HL-60/S4 treated with phorbol 12-myristate 13-acetate at 8.2 ng/mL for 4 days and 3 days (cell line): ENCODE measurements at regions not wholly inside any gene's neighbourhood (a gene's known extent, or its start where the extent isn't known, plus 50 kb on each side); places are given as distances from the start of the nearest gene placed in this dataset.
"Not testable (repeated sequence)": the region's sequence is repeated elsewhere in the genome, so short reads cannot be mapped to it uniquely, and the experiment has no call there.

Experiments
- in situ Hi-C: fragments of 300-500 bp; cut with MboI; formaldehyde crosslinking; loops from 2 replicates; pipeline ENCODE4 v1.15.0; 2022; ENCODE audit warnings: low sequenced_read_pairs

DNA sequence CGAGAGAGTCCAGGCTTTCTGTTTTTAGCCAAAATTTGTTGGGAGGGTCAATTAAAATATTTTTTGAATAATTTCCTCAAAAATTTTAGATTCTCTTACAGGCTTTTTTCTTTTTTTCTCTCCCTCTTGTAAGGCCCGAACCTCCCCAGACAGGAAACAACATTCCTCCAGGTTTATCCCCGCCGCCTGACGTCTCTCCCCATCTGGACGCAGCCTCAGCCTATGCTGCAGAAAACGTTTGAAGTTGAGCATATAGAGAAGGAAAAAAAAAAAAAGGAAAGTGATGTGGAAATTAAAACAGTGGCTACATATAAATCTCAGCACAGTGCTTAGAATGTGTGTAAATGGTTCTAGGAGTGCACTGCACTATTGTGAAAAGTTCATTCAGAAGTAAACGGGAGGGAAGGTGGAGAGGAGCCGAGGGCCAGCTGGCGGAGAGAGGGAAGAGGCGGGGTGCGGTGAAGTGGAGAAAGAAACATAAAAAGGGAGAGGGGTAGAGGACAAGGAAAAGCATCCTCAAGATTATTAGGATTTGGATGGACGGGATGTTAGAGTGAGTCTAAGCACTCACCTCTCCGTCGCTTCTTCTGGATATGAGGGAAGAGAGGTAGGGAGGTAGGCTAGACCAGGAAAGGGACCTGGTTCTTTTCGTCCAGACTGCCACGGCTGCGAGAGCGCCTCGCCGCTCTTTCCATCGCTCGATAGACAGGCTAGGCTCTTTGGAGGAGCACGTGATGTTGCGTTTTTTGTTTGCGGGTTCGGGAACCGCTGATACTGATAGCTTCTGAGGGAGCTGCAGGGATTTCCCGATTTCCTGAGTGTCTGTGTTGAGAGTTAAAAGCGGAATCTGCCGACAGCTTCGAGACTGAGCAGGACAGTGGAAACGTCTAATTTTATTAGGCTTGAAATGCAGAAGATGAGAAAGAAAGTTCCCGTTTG is 98.7 kb downstream of the TRIM27 start:
- in situ Hi-C loops: no loop called here

DNA sequence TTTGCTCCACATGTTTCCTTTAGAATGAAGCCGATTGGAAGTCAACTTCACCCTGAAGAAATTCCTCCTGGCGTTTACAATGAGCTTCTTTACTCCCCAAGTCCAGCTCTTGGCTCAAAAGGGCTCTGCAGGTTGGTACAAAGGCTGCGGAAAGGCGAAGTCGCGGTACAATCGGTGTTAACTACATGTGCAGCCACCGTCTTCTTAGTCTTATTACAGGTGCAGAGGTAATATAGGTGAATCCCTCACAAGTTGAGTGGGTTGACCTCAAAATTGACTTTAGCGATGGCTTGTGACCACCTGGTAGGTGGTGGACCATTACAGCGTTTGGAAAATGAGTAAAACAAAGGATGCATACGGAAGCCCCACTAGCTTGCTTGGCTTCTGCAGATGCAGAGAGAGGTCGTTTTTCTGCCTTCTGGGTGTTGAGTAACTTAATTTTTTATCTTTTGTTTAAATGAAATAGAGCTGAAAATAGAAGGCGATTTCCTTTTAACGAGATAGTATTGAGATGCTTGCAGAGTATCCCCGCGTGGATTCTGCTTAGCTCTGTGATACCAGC is 98.0 kb downstream of the TRIM27 start:
- in situ Hi-C loops: no loop called here

DNA sequence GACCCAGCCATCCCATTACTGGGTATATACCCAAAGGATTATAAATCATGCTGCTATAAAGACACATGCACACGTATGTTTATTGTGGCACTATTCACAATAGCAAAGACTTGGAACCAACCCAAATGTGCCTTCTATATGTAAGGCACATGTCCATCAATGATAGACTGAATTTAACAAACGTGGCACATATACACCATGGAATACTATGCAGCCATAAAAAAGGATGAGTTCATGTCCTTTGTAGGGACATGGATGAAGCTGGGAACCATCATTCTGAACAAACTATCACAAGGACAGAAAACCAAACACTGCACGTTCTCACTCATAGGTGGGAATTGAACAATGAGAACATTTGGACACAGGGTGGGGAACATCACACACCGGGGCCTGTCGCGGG is 92.1 kb downstream of the TRIM27 start:
- in situ Hi-C loops: not testable (repeated sequence)

DNA sequence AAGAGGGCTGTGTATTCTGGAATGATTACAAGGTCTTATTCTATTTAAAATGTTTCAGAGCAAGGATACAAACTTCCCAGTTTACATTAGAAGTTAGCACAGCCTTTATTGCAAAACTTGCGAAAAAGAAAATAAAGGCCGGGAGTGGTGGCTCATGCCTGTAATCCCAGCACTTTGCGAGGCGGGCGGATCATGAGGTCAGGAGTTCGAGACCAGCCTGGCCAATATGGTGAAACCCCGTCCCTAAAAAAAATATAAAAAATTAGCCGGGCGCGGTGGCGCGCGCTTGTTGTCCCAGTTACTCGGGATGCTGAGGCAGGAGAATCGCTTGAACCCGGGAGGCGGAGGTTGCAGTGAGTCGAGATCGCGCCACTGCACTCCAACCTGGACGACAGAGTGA is 87.1 kb downstream of the TRIM27 start:
- in situ Hi-C loops: not testable (repeated sequence)

DNA sequence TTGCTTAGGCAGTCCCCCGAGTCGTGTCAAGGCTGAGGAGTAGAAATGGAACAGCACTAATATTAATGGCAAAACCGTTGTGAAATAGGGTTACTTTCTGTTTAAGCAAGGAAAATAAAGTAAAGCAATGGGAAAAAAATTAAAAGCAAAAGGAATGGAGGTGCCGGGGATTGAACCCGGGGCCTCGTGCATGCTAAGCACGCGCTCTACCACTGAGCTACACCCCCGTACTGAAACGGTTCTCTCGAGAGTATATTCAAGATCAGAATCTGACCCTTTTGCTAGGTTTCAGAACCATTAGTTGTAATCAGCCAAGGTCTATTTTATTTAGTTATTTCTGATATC is 85.5 kb downstream of the TRIM27 start:
- in situ Hi-C loops: no loop called here

DNA sequence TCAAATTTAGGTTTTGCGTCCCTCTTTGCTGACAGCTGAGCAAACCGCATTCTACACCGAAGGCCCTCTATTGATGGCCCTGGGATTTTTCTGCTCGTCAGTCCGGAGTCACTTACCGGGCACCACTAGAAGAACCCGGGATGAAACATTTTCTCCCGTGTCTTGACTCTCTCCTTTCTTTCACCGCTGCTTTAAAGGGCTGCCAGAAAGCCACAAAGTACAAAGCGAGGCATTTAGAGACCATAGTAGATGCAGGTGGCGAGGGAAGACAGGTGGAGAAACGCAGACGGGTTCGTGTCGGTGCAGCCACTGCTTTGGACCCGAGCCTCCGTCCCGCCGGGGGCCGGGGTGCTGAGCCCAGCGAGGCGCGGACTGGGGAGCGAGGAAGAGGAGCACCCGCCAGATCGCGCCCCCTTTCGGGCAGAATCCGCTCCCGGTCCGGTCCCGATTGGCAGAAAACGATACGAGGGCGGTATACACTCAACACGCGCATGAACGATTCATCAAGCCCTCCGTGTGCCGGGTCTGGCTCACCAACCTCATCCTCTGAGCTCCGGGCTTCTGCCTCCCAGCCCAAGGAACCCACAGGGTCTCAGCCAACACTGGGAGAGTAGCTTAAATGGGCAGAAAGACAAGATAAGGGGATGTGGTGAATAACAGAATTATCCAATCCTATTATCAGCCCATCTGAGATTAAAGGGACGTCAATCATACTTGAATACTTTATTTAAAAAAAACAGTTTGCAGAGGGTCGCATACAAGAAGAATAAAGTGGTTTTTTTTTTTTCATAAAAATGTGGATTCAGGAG is 84.9 kb downstream of the TRIM27 start:
- in situ Hi-C loops: no loop called here

DNA sequence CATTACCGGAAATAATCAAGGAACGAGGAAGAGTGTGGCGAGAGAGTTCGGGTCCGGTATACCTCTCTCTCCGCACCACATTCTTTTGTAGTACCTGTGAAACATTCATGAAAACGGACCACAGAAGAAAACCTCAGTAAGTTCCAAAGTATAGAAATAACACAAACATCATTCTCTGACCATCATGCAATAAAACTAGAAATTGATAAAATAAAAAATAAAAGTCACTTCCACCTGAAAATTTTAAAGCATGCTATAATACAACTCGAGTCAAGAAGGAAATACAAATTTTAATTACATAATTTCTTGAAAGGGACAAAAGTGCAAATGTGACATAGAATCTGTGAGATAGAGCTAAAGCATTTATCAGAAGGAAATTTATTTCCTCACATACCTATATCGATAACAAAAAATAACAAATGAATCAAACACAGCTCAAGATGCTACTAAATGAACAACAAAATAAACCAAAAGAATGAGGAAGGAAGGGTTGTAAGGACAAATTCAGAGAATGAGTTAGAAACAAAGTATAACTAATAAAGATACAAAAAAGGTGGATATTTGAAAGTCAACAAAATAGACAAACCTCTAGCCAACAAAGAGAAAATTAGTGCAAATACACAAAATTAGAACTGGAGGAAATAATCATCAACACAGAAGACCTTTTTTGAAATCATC is 84.2 kb downstream of the TRIM27 start:
- in situ Hi-C loops: no loop called here

DNA sequence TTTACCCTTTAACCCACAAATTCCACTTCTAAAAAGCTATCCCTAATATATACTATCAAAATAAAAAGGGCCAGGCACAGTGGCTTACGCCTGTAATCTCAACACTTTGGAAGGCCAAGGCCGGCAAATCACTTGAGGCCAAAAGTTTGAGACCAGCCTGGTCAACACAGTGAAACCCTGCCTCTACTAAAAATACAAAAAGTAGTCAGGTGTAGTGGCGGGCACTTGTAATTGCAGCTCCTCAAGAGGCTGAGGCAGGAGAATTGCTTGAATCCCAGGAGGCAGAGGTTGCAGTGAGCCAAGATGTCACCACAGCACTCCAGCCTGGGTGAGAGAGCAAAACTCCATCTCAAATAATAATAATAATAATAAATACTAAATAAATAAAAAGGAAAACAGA is 82.5 kb downstream of the TRIM27 start:
- in situ Hi-C loops: no loop called here

DNA sequence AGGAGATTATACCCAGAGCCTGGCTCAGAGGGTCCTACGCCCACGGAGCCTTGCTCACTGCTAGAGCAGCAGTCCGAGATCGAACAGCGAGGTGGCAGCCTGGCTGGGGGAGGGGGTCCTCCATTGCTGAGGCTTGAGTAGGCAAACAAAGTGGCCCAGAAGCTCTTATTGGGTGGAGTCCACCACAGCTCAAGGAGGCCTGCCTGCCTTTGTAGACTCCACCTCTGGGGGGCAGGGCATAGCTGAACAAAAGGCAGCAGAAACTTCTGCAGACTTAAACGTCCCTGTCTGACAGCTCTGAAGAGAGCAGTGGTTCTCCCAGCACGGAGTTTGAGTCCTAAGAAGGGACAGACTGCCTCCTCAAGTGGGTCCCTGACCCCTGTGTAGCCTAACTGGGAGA is 75.0 kb downstream of the TRIM27 start:
- in situ Hi-C loops: not testable (repeated sequence)
